PC-3 (cell line): ENCODE measurements at regions not wholly inside any gene's neighbourhood (a gene's known extent, or its start where the extent isn't known, plus 50 kb on each side); places are given as distances from the start of the nearest gene placed in this dataset.

Experiments used
- ATAC-seq: fragments of 200-7000 bp; cut with Tn5 transposase; 2 replicates; pipeline ENCODE4 v1.9.1; 2020; ENCODE audit warnings: mild to moderate bottlenecking, moderate library complexity
- BruUV-seq: library from RNA; stranded (reverse); fragments of 400-500 nt; replicated peaks from 2 replicates; lab custom pipeline; 2021; lab: Mats Ljungman, UMichigan
- CTCF ChIA-PET: fragments of 300-600 bp; sonication (Branson Sonifier 250); formaldehyde crosslinking; loops from one replicate; lab custom pipeline; 2022; ENCODE audit warnings: antibody characterized with exemption; lab: Charles Lee
- POLR2A ChIA-PET: fragments of 300-600 bp; sonication (Branson Sonifier 250); formaldehyde crosslinking; loops from one replicate; lab custom pipeline; 2022; ENCODE audit warnings: antibody characterized with exemption; ENCODE audit not compliant: unreplicated experiment; lab: Charles Lee
- DNase-seq: peaks from one replicate; pipeline ENCODE4 v3.0.0-alpha.2; 2015
- H2AFZ ChIP-seq: fragments of 300-600 bp; sonication (generic); 2 replicates; pipeline ENCODE4 v1.6.0; 2016; ENCODE audit warnings: antibody characterized with exemption, low read length
- H3F3A ChIP-seq: fragments of 300-600 bp; sonication (generic); one replicate; pipeline ENCODE4 v1.6.0; 2017; ENCODE audit warnings: antibody characterized with exemption, low read length, control low read depth, mild to moderate bottlenecking; ENCODE audit not compliant: unreplicated experiment
- H3K27ac ChIP-seq: fragments of 300-600 bp; sonication (generic); 2 replicates; pipeline ENCODE4 v1.5.1; 2016; ENCODE audit warnings: mild to moderate bottlenecking, low read length
- H3K27me3 ChIP-seq: fragments of 300-600 bp; sonication (generic); 2 replicates; pipeline ENCODE4 v1.6.1; 2016; ENCODE audit warnings: low read length, mixed read lengths
- H3K36me3 ChIP-seq: fragments of 300-600 bp; sonication (generic); 2 replicates; pipeline ENCODE4 v1.6.1; 2016; ENCODE audit warnings: low read depth, mixed run types, low read length, mixed read lengths
- H3K4me1 ChIP-seq: fragments of 300-600 bp; sonication (generic); 2 replicates; pipeline ENCODE4 v1.5.1; 2016; ENCODE audit warnings: low read length; ENCODE audit not compliant: insufficient read depth
- H3K4me2 ChIP-seq: fragments of 300-600 bp; sonication (generic); 2 replicates; pipeline ENCODE4 v1.6.0; 2016; ENCODE audit warnings: low read length
- H3K4me3 ChIP-seq: fragments of 300-600 bp; sonication (generic); 2 replicates; pipeline ENCODE4 v1.5.1; 2016; ENCODE audit warnings: mild to moderate bottlenecking, low read length, mixed read lengths
- H3K79me2 ChIP-seq: fragments of 300-600 bp; sonication (generic); 2 replicates; pipeline ENCODE4 v1.6.1; 2017; ENCODE audit warnings: low read length, mixed read lengths
- H3K9ac ChIP-seq: fragments of 300-600 bp; sonication (generic); 2 replicates; pipeline ENCODE4 v1.6.0; 2016; ENCODE audit warnings: mild to moderate bottlenecking, low read length
- H3K9me2 ChIP-seq: fragments of 300-600 bp; sonication (generic); replicated peaks from 2 replicates; pipeline ENCODE4 v1.6.1; 2016; ENCODE audit warnings: mixed run types, low read length, mixed read lengths
- H3K9me3 ChIP-seq: fragments of 300-600 bp; sonication (generic); 2 replicates; pipeline ENCODE4 v1.6.1; 2016; ENCODE audit warnings: low read length, mixed read lengths
- H4K20me1 ChIP-seq: fragments of 300-600 bp; sonication (generic); 2 replicates; pipeline ENCODE4 v1.6.1; 2016; ENCODE audit warnings: low read length, mixed read lengths
- CTCF ChIP-seq: fragments of 300-600 bp; sonication (generic); conservative IDR thresholded peaks from 2 replicates; pipeline ENCODE4 v1.5.1; 2017; ENCODE audit warnings: antibody characterized with exemption, low read depth, mild to moderate bottlenecking, low read length
- EZH2 ChIP-seq: fragments of 300-600 bp; sonication (generic); IDR thresholded peaks from one replicate; pipeline ENCODE4 v1.6.1; 2017; ENCODE audit warnings: antibody characterized with exemption, mild to moderate bottlenecking, low read length; ENCODE audit not compliant: unreplicated experiment
- EZH2phosphoT487 ChIP-seq: fragments of 300-600 bp; sonication (generic); IDR thresholded peaks from 2 replicates; pipeline ENCODE4 v1.6.1; 2018; ENCODE audit warnings: mild to moderate bottlenecking, antibody characterized with exemption, low read length, borderline replicate concordance
- intact Hi-C: fragments of 100-400 bp; cut with micrococcal nuclease; formaldehyde crosslinking; loops from 2 replicates; pipeline ENCODE4 v1.9.0; 2023

- no peak overlapping the region for H3K27ac ChIP-seq
- H3K36me3 ChIP-seq, result no peaks in the 10 kb centered on the region
- no peak overlapping the region for H3K4me3 ChIP-seq
- TF ChIP-seq EZH2phosphoT487, result no peak
- no peak for TF ChIP-seq EZH2
- TF ChIP-seq CTCF, result 0 out of 2 replicates have a peak, but pooled peaks have one; percentile 11
- H3K4me2 ChIP-seq, result no peak overlapping the region
- DNase-seq, result peak; percentile 11
- intact Hi-C loops, result no loop called here
- BruUV-seq, result no TSS peak
- H3F3A ChIP-seq, result no peaks in the 10 kb centered on the region
- no peaks in the 10 kb centered on the region for H4K20me1 ChIP-seq
- no peaks in the 10 kb centered on the region for H3K27me3 ChIP-seq
- peak; percentile 72 for ATAC-seq
- no peaks in the 10 kb centered on the region for H3K79me2 ChIP-seq
- H3K9ac ChIP-seq, result no peak overlapping the region
- ChIA-PET POLR2A (no interaction called here), CTCF (no interaction called here)
- no peaks in the 10 kb centered on the region for H3K9me3 ChIP-seq
- H3K9me2 ChIP-seq, result no peaks in the 10 kb centered on the region
- H2AFZ ChIP-seq, result no peak overlapping the region
- H3K4me1 ChIP-seq, result peaks cover 16% of the 10 kb centered on the region; the same call in 1 of the 2 replicates
These were observed 311.1 kb upstream of the KCNH8 start for GRCh38 chr3:18837137-18837755.

GRCh38 chr3:18835021-18835420 is 313.3 kb upstream of the KCNH8 start:
- no peak for DNase-seq
- ChIA-PET CTCF (no interaction called here), POLR2A (no interaction called here)
- Histone ChIP-seq H3K4me2 (no peak overlapping the region), H3F3A (no peaks in the 10 kb centered on the region), H3K9ac (no peak overlapping the region), H3K9me2 (no peaks in the 10 kb centered on the region), H3K27ac (no peak overlapping the region), H3K4me3 (no peak overlapping the region), H3K9me3 (no peaks in the 10 kb centered on the region), H4K20me1 (no peaks in the 10 kb centered on the region), H3K79me2 (no peaks in the 10 kb centered on the region), H2AFZ (no peak overlapping the region), H3K27me3 (no peaks in the 10 kb centered on the region), H3K36me3 (no peaks in the 10 kb centered on the region), H3K4me1 (peaks cover 17% of the 10 kb centered on the region)
- ATAC-seq, result no peak
- no peak for TF ChIP-seq EZH2phosphoT487
- no peak for TF ChIP-seq CTCF
- no peak for TF ChIP-seq EZH2
- BruUV-seq, result no TSS peak
- intact Hi-C loops, result no loop called here

DNA sequence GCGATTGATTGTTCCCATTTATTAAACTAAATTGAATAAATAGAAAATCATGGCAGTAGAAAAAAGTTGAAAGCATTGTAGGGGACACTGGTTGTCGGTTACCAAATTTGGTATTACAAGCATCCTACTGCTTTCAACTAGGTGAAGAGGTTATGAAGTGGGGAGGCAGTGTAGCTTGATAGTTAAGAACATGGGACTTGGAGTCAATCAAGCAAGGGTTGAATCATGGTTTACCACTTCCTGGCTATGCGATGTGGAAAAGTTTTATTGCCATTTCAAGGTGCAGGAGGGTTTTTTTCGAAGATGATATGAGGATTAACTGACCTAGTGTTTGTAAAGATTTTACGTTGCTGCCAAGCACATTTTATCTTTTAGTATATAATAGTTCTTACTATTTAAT is 318.2 kb upstream of the KCNH8 start:
- ChIA-PET CTCF (no interaction called here), POLR2A (no interaction called here)
- Histone ChIP-seq H3K4me3 (no peak overlapping the region), H3K27ac (no peak overlapping the region), H4K20me1 (no peaks in the 10 kb centered on the region), H2AFZ (no peak overlapping the region), H3K9ac (no peak overlapping the region), H3K36me3 (no peaks in the 10 kb centered on the region), H3K4me2 (0 out of 2 replicates have a peak overlapping the region, but pooled peaks have one; percentile 17), H3K9me3 (no peaks in the 10 kb centered on the region), H3K4me1 (peaks cover 18% of the 10 kb centered on the region), H3F3A (no peaks in the 10 kb centered on the region), H3K27me3 (no peaks in the 10 kb centered on the region), H3K9me2 (no peaks in the 10 kb centered on the region), H3K79me2 (no peaks in the 10 kb centered on the region)
- BruUV-seq, result no TSS peak
- TF ChIP-seq EZH2 (no peak), EZH2phosphoT487 (no peak), CTCF (no peak)
- ATAC-seq, result peak; percentile 92
- intact Hi-C loops, result no loop called here
- peak; percentile 82 for DNase-seq
